Stimulated activated CD8-positive, alpha-beta memory T cell treated with anti-CD3 and anti-CD28 coated beads, Interleukin-2, amount 100 ng/mL, for 48 hours (primary cell): ENCODE measurements at regions not wholly inside any gene's neighbourhood (a gene's known extent, or its start where the extent isn't known, plus 50 kb on each side); places are given as distances from the start of the nearest gene placed in this dataset.
A peak's percentile ranks its signal among the peaks of the same experiment; 100 is the strongest.

Experiments
- DNase-seq, 2 donors: peaks; one replicate each; pipeline ENCODE4 v3.0.0-alpha.2; 2020; ENCODE audit warnings: low read depth in 2 of 2

DNA sequence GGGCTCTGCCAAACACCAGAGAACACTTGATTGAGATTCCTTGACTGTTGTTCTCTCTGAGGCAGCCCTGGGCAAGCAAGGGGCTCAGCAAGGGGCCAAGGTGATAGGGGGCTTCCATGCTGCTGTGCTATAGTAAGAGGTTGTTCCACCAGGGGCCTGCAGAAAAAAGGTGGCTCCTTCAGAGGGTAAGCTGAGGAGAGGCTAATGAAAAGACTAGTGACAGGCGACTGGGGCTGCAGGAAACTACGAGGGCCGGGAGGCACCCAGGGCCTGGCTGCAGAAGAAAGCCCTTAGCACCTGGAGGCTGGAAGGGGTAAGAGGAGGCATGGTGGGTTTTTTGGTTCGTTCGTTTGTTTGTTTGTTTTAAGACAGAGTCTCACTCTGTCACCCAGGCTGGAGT is 88.0 kb upstream of the CTNNA1 start:
- DNase-seq, result no peak

DNA sequence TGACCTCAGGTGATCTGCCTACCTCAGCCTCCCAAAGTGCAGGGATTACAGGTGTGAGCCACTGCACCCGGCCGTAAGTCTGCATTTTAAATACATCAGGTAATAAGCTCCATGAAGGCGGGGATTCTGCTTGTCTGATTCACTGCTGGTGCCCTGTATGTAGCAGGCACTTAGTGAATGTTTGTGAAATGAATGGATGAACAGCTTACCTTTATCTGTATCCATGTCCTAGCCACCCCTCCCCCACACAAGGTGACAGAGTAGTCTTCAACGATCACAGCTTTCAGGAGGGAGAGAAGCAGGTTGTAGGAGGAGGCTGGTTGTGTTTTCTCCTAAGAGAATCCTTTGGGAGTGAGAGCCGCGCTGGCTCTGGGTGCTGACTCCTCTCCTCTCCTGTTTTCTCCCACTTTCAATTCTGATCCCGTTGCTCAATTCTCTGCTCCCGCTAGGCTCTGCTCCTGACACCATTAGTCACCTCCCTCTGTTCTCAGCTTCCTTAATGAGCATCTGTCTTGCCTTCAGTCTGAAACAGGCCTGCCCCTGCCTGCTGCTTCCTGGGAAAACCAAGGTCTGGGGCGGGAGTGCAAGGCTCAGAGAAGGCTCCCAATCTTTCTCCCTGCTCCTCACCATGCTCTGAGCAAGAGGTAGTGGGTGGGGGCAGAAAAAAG is 88.8 kb upstream of the CTNNA1 start:
- DNase-seq, result no peak

DNA sequence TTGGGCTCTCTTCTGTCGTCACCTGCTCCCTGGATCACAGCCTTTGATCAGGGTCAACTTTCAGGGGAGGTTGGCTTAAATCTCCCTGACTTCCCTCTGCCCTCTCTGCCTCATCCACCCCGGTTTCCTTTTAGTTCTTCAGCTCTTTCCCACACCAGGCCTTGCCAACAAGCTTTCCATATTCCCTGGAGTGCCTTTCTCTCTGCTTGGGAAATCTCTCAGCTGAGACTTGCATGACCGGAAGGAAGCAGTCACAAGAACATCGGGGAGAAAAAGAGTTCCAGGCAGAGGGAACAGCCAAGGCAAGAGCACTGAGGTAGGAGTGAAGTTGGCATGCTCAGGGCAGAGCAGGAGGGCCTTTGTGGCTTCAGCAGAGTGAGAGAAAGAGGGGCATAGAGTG is 88.4 kb upstream of the HSPA9 start:
- DNase-seq, result no peak

DNA sequence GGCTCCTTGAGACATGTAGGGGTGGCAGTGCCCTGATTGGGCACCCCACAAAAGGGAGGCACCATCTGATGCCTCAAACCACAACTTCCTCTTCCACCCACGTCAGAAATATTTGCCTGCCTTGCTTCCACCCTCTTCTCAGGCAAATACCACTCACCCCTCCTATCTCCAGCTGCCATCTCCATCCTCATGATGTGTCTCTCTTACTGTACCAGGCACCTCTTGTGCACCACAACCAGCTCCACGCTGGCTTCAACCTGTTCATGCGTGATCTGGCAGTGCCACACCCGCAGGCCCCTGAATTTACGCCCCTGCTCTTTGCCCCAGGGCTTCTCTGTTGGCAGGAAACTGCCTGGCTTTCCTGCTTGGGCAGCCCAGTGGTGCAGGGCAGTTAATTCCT is 87.8 kb upstream of the HSPA9 start:
- DNase-seq, result no peak

DNA sequence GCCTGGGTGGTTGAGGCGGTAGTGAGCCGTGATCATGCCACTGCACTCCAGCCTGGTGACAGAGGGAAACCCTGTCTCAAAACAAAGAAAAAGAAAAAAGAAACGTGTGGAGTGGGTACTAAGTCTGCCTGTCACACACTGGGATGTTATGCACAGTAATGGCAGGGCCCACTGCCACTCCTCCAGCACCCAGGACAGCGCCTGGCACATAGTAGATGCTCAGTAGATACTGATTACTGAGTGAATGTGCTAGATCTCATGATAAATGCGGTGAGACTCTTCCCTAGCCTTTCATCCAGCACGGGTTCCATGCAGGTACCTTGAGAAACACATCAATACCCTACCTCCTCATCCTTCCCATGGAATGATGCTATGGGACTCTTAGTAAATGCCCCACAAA is 87.4 kb upstream of the HSPA9 start:
- peak in 1 of 2 donors; percentile 20 for DNase-seq

DNA sequence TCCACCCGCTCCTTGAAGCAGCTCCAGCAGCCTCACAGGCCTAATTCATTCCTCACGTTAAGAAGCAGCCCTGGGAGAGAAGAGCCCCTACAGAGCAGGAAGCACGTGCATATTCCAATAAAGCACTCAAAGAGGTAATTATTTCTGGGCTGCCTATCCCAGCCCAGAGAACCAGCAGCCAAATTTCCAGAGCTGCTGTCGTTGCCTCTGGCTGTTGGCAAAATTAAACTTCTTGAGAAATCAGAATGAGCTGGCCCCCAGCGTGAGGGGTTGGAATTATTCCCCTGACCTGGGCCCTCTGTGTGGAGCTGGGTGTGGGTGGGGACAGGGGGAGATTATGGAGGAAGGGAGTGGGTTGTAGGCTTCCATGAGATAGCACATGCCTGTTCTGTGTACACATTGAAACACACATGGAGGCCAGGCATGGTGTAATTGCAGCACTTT is 86.8 kb upstream of the HSPA9 start:
- no peak for DNase-seq

DNA sequence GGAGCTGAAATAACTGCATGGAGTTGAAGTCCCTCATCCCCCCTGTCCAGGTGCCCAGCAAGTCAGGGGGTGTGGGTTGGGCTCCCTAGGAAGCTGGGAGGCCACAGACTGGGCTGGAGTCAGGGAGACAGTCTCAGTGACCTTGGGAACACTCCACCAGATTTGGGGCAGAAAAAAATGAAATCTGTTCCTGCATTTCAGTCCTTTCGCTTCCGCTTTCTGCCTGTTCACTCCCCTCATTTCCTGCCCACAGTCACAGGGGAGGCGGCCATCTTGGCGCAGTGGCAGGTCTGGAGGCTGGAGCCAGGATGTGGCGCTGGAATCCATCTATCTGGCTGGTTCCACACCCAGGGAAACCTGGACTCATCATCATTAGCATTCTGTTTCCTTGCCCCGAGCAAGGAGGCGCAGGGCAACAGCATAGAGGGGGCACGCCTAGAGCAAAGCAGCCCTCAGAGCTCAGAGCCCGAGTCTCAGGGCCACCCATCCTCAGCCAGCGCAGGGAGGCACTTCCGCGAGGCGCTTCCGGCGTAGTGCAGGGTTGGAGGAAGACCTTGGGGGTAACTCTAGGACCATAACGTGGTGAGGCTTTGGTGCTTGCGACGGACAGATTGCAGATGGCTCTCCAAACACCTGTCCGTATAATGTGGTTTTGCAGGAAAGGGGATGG is 86.2 kb upstream of the HSPA9 start:
- no peak for DNase-seq

DNA sequence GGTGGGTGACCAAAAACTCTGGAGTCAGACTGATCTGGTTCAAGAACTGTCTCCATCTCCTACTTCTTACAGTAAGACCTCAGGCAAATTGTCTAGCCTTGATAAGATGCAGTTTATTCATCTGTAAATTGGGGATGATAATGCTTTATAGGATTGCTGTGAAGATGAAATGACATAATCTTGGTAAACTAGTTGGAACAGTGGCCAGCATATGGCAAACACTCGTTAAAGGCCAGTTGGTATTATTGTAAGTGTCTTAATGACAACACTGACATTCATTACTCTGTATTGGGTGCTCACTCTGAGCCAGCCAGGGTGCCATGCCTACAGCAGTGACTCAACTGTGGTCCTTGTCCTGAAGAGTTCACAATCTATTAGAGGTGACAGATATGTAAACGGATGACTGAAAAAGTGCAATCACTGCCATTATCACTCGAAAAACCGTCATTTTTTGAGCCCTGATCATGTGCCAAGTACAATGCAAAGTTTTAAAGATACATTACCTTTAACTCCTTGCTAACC is 84.9 kb upstream of the HSPA9 start:
- no peak for DNase-seq

DNA sequence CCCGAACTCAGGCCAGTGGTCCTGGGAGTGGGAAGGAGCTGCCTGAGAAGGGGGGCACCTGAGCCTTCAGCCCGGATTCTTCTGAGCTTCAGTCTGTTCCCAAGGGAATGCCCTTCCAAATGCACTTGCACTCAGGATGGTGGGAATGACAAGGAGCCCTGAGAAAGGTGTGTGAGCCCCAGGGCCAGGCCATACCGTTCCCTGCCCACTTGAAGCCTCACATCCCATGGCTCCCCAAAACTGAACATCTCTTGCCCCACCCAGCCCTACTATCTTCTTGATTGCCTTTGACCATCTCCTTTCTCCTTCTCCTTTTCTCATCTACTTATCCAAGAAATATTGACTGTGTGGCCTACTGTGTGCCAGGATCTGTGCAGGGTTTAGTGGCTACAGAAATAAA is 84.4 kb upstream of the HSPA9 start:
- DNase-seq, result no peak

DNA sequence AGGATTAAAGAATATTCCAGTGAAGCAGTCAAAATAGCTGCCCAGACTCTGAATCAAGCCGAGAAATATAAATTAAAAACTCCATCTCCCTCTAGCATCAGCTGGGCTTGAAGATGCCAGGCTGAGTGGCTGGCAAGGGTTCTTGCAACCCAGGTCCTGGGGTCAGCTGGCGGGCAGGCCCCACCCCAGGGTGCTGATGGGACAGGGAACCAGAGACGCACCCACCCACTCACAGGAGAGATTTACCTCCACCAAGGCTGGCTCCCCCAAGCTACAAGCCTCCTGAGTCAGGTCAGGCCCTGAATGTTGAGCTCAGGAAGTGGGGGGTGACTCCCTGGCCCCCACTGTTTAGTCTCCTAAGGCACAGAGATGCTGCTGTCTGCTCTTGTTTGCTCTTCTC is 83.9 kb upstream of the HSPA9 start:
- no peak for DNase-seq

DNA sequence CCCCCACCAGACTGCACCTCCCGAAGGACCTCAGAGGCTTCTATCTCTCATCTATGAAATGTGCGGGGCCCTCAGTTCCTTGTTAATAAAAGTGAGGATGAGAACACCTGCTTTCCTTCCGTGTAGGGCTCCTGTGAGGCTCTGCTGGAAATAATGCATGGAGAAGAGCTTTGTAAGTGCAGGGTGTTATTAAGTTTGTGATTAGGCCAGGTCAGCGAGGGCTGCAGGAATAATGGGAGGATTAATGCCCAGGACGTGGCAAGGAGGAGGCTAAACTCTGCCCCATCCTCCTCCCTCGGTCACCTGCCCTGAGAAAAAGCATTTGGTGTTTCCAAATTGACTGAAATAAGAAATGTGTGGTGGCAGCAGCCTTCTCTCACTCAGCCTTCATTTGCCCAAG is 83.5 kb upstream of the HSPA9 start:
- no peak for DNase-seq

DNA sequence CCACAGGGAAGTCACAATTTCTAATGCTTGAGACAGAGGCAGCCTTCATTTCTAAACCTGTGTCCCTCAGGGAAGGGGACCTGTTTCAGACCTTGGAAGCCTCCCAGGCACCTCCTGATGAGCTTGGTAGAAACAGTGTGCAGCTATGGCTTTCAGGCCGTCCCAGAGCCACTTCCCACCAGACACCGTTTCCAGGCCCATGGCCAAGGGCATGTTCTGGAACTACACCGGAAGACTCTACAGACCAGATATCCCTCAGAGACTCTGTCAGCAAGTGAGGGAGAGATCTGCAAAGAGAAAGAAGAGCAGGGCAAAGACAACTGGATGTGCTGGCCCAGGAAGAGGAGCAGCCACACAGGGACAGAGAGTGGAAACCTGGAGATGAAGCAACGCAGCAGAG is 82.2 kb upstream of the HSPA9 start:
- no peak for DNase-seq

DNA sequence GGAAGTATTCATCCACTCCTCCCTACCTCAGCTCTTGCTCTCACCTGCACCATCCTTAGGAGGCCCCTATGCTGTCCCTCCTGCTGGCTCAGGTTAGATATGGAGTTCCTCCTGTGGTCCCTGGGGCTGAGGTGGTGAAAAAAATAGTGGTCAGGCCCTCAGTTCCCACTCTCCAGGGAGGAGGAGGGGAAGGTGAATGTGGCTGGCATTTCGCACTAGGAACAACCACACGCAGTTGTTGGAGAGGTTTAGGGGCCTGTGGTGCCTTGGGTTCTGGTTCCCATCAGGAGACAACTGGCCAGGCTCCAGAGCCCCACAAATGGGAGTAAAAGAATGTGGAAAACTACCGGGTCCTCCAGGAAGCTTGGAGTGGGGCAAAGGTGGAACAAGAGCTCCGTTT is 81.7 kb upstream of the HSPA9 start:
- no peak for DNase-seq

DNA sequence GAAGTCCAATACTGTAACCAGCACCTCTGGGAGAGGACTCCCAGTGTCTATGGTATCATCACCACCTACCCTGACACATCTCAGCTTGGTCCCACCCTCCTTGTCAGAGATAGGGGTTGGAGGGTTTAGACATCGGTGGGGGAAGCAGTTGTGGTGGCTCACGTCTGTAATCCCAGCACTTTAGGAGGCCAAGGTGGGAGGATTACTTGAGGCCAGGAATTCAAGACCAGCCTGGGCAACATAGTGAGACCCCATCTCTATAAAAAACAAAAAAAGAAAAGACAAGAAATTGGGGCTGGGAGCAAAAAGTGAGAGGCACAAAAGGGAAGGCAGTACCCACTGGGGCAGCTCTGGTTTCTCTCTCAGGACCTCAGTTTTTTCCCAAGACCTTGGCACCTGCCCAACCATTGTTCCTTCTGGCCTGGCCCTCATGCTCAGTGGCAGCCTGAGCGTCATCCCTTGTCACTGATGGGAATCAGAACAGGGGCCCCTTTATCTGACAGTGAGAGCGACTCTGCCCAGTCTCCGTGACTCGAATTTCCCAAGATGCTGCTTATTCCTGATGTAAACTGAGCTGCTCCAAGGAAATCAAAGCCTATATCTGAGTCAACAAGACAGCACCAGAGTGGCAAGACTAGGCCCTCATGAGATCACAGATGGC is 80.5 kb upstream of the HSPA9 start:
- DNase-seq, result no peak

DNA sequence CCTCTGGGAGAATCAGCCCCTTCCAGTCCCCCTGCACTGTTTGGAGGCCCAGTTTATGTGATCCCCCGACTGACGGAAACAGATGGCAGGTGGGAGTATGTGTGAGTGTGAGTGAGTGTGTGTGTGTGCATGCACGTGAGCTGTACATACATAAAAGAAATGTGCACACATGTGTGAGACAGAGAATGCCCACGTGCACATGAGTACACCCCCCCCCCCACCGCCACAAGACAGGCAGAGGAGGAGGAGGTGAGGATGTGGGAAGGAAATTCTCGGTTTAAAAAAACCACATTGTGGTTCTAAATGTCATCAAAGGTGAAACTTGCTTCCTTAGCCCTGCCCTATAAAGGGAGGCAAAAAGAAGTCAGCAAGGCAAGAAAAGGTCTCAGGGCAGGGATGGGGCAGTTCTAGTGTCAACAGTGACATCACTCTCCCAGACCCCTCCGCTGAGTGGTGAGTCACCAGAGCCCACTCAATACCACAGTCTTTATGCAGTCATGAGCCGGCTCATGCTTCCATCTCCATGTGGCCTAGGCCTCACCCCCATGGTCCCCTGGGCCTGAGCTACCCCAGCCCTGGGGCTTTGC is 79.2 kb upstream of the HSPA9 start:
- peak; percentile 60 to 70 for DNase-seq

DNA sequence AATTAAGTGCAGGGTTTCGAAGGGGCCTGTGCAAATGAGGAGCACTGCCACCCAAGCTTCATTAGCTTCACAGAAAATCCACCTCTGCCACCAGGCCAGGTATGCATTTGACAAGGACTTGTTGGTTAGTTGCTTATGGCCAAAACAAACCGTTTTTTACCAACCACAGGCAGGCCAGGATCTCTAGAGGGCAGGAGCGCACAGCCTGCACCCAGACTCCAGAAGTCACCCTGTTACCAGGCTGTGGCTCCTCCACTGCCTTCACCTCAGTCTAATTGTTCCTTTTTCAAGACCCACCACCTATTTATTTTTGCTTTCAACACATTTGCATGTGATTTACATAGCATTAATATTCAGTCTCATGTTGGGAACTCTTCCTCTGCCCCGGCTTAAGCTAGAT is 78.3 kb upstream of the HSPA9 start:
- no peak for DNase-seq

DNA sequence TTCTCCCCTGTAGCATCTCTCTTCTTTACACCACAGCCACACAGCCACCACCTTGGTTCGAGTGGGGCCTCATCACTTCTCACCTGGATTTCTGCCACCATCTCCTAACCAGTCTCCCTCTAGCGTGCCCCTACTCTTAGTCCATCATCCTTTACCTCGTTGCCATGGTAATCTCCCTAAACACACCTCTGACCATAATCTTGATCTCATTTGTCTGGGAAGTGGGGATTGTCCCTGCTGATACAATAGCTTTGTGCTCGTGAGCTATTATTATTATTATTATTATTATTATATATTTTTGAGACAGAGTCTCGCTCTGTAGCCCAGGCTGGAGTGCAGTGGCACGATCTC is 76.5 kb upstream of the HSPA9 start:
- no peak for DNase-seq

DNA sequence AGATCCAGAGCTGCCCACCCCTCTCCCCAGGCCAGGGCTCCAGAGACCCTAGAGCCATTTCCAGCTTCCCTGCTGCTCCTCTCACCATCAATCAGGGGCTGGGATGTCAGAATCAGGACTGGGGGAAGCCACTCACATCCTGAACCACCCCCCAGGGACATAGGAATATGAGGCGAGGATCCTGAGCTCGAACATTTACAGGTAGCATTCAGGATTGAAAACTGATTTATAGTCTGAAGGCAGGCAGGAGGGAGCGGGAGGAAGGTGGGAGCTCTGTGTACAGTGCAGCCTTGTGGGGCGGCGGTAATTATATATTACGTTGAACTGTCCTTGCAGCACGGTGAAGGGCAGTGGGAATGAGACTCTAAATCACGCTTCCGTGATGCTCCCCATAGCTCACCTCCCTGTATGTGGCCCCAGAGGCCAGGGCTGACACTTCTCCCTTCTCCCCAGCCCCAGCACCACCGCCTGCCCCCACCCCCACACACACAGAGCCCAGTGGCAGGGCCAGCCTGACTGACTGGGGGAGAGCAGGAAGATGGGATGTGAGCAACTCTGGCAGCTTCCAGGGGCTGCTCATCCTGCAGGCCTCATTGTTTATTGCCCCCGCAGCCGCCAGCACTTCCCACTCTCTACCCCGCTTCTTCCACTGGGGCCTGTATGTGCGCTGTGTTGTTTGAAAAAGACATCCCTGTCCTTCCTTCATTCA is 76.0 kb upstream of the HSPA9 start:
- DNase-seq, result no peak

DNA sequence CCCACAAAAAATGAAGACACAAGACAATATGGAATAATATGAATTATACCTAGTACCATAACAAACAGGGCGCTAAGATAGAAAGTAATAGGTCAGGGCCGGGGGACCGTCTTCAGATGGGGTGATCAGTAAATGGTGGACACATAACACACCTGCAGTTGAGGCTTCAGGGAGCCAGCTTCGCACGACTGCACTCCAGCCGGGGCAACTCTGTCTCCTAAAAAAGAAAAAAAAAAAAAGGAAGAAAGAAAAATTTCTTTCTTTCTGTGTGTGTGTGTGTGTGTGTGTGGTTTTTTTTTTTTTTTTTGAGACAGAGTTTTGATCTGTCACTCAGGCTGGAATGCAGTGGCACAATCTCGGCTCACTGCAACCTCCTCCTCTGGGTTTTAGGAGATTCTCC is 75.0 kb upstream of the HSPA9 start:
- no peak for DNase-seq

DNA sequence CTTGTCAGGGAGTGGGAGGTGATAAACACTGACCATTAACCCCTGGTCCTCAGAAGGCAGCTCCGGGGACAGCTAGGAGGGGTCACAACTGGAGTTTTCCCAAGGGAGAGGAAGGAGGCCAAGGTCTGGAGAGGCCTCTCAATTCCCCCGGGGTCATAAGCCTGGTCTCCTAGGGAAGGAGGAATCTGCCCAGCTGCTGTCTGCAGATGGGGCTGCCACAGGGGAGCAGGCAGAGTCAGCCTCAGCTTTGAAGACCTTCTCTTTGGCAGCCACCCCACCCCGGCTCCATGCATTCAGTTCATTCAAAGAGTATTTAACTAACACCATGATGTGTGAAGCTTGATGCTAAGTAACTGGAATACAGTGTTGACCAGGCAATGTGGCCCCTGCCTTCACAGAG is 74.6 kb upstream of the HSPA9 start:
- no peak for DNase-seq

DNA sequence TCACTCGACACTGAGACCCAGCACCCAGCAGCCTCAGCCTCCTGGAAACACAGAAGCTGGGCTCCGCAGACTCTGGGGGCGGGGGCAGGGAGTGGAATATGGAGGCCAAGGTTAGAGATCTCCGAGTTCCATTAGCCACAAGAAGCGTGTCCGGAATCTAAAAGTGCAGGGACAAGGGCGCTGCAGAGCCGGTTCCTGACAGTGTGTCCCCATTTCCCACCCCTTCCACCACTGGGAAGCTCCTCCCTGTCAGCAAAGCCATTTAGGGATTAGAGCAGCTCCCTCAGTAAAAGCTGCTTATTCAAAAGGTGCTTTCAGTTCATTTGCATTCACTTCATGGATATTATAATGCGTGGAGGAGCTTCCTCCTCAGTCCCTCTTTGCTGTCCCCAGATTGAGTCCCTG is 74.1 kb upstream of the HSPA9 start:
- no peak for DNase-seq

DNA sequence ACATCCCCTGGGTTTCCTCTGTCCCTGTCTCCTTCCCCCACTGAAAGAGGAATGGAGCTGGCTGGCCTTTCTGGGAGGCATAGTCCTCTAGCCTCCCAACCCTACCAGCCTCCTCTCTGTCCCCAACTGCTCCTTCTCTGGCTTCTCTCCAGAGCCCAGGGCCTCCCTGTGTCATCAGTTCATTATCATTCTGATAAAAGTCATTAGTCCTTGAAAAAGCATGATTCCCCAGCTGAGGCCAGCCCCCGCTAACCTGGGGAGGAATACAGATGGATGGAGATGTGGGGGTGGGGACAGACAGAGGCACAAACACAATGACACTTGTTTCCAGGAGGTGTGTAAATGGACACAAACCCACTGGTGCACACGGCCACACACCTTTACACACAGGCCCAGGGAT is 73.6 kb upstream of the HSPA9 start:
- no peak for DNase-seq
